CD4-positive, CD25-positive, alpha-beta regulatory T cell (primary cell): ENCODE measurements at regions not wholly inside any gene's neighbourhood (a gene's known extent, or its start where the extent isn't known, plus 50 kb on each side); places are given as distances from the start of the nearest gene placed in this dataset.

Experiments
- ATAC-seq, 2 donors: fragments of 150-1000 bp; cut with Tn5 transposase; one replicate each; pipeline ENCODE4 v1.10.0; 2021; ENCODE audit warnings: low read depth in 2 of 2, moderate number of reproducible peaks in 2 of 2, moderate library complexity in 1 of 2
- DNase-seq, 3 donors: peaks; one replicate each; pipeline versions ENCODE4 v3.0.0 to v3.0.0-alpha.2; 2012 to 2022; ENCODE audit warnings: mixed read lengths in 1 of 3
- H3K27ac ChIP-seq: one replicate; pipeline ENCODE4 v1.7.0; 2013; ENCODE audit warnings: mild to moderate bottlenecking, low read length; ENCODE audit not compliant: insufficient read depth, poor library complexity, severe bottlenecking
- H3K27me3 ChIP-seq: one replicate; pipeline ENCODE4 v1.7.0; 2013; ENCODE audit warnings: low read length; ENCODE audit not compliant: control insufficient read depth, insufficient read depth
- H3K36me3 ChIP-seq: one replicate; pipeline ENCODE4 v1.7.0; 2013; ENCODE audit warnings: mild to moderate bottlenecking, low read length, moderate library complexity; ENCODE audit not compliant: control insufficient read depth, insufficient read depth
- H3K4me1 ChIP-seq: 2 replicates; pipeline ENCODE4 v1.7.0; 2013; ENCODE audit warnings: mild to moderate bottlenecking, low read length; ENCODE audit not compliant: insufficient read depth, control insufficient read depth, poor library complexity, severe bottlenecking
- H3K4me3 ChIP-seq: one replicate; pipeline ENCODE4 v1.7.0; 2013; ENCODE audit warnings: low read depth, mild to moderate bottlenecking, low read length, moderate library complexity
- H3K9me3 ChIP-seq, 2 experiments: 1 replicate in 1 of 2; 2 replicates in 1 of 2; pipeline ENCODE4 v1.7.0; 2013; ENCODE audit warnings: low read length in 2 of 2, mild to moderate bottlenecking in 1 of 2, moderate library complexity in 1 of 2; ENCODE audit not compliant: control insufficient read depth in 2 of 2
- H3K27ac Mint-ChIP-seq, 3 donors: one replicate each; pipeline ENCODE4 v1.8.0; 2020 to 2022; ENCODE audit warnings: mild to moderate bottlenecking in 3 of 3, mixed read lengths in 3 of 3, moderate library complexity in 2 of 3
- H3K27me3 Mint-ChIP-seq: one replicate; pipeline ENCODE4 v1.8.0; 2022; ENCODE audit warnings: mild to moderate bottlenecking, mixed read lengths
- H3K36me3 Mint-ChIP-seq: one replicate; pipeline ENCODE4 v1.8.0; 2020; ENCODE audit warnings: mixed read lengths
- H3K4me1 Mint-ChIP-seq, 4 donors: one replicate each; pipeline ENCODE4 v1.8.0; 2020 to 2022; ENCODE audit warnings: mixed read lengths in 4 of 4, mild to moderate bottlenecking in 1 of 4
- H3K4me3 Mint-ChIP-seq, 4 donors: one replicate each; pipeline ENCODE4 v1.8.0; 2020 to 2022; ENCODE audit warnings: mild to moderate bottlenecking in 4 of 4, mixed read lengths in 4 of 4, moderate library complexity in 3 of 4
- H3K9me3 Mint-ChIP-seq, 7 donors: one replicate each; pipeline ENCODE4 v1.8.0; 2020 to 2022; ENCODE audit warnings: mixed read lengths in 7 of 7, mild to moderate bottlenecking in 3 of 7, moderate library complexity in 2 of 7

DNA sequence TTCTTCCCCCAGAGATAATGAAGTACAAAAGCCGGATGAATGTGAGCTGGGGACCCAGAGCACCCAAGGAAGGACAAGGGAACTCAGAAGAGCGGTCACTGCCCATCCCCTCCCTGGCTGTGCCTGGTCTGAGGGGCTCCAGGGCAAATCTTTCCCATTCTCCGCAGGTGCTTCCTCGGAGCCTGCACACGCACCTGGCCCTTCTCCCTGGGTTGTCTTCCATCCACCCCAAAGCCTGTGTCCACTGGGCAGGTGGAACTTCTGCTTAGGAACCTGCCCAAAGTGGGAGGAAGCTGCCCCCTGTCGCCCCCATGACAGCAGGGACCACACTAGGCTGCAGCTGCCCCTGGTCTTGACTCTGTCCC lies 121.0 kb upstream of the FGF3 start:
- H3K9me3 ChIP-seq: peaks cover 0 to 2% of the 10 kb centered on the region in 2 experiments
- no peak overlapping the region for H3K27ac Mint-ChIP-seq
- no peaks in the 10 kb centered on the region for H3K4me1 Mint-ChIP-seq
- no peak for ATAC-seq
- H3K4me3 Mint-ChIP-seq: no peak overlapping the region
- no peaks in the 10 kb centered on the region for H3K36me3 ChIP-seq
- peaks cover 8% of the 10 kb centered on the region for H3K27me3 Mint-ChIP-seq
- H3K9me3 Mint-ChIP-seq: peaks cover 0 to 6% (median 0%) of the 10 kb centered on the region in 7 donors
- H3K4me1 ChIP-seq: no peaks in the 10 kb centered on the region
- no peak overlapping the region for H3K27ac ChIP-seq
- H3K27me3 ChIP-seq: no peaks in the 10 kb centered on the region
- no peaks in the 10 kb centered on the region for H3K36me3 Mint-ChIP-seq
- no peak for DNase-seq
- H3K4me3 ChIP-seq: no peak overlapping the region

DNA sequence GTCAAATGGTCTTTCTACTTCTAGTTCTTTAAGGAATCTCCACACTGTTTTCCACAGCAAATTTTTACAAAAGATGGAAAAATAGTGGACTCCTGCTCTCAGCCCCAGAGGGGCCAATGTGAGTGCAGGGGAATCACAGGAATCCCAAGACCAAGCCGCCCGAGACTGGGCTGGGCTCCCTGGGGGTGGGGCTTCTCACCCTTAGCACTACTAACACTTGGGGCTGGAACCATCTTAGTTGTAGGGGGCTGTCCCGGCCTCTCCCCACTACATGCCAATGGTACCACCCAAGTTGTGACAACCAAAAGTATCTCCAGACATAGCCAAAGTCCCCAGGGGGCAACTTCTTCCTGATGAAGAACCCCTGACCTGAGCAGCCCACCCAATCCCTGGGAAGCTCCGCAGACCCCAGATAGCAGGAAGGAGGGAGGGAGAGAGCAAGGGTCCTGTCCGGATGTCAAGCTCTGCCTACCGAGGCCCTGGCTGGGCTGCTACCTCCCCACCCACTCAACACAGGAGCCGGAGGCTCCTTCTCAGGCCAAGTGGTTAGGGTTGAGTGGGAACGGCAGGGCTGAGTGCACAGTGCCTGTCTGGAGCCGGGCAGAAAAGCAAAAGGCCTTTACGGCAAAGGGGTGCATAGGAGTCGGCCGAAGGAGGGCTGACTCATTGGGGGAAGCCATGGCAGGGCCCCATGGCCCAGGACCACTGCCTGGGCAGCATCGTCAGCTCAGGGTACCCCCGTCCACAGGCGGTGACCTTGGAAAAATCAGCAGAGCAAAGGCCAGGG lies 122.5 kb upstream of the FGF3 start:
- Histone ChIP-seq H3K27ac (no peak overlapping the region), H3K9me3 (no peaks in the 10 kb centered on the region), H3K27me3 (no peaks in the 10 kb centered on the region), H3K4me3 (no peak overlapping the region), H3K4me1 (no peaks in the 10 kb centered on the region), H3K36me3 (no peaks in the 10 kb centered on the region)
- Mint-ChIP-seq H3K36me3 (no peaks in the 10 kb centered on the region), H3K9me3 (no peaks in the 10 kb centered on the region), H3K27me3 (peaks cover 8% of the 10 kb centered on the region), H3K4me3 (no peak overlapping the region), H3K4me1 (no peaks in the 10 kb centered on the region), H3K27ac (peak overlapping the region in 1 of 3 donors; percentile 35)
- DNase-seq (no peak), ATAC-seq (no peak)

DNA sequence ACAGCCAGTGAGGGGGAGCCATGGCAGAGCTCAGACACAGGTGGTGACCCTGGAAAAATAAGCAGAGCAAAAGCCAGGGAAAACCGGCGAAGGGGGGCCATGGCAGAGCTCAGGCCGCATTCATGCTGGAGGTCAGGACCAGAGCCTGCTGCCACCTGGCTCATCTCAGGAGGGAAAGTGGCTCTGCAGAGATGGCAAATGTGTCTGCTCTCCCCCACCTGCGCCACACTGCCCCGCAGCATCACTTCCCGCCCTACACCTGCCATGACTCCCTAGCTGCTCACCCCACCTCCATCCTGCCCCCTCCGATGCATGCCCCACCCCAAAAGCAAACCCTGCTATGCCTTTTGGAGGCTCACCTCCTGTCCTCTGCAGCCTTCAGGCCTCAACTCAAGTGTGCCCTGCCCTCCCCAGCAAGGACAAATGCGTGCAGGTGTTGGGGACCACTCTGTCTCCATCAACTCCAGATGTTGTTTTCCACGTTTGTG lies 123.2 kb upstream of the FGF3 start:
- H3K4me1 Mint-ChIP-seq: no peaks in the 10 kb centered on the region
- no peaks in the 10 kb centered on the region for H3K9me3 ChIP-seq
- H3K4me3 Mint-ChIP-seq: no peak overlapping the region
- H3K4me1 ChIP-seq: no peaks in the 10 kb centered on the region
- H3K27ac ChIP-seq: no peak overlapping the region
- no peaks in the 10 kb centered on the region for H3K36me3 Mint-ChIP-seq
- H3K4me3 ChIP-seq: no peak overlapping the region
- H3K27me3 ChIP-seq: no peaks in the 10 kb centered on the region
- no peaks in the 10 kb centered on the region for H3K9me3 Mint-ChIP-seq
- DNase-seq (no peak), ATAC-seq (no peak)
- H3K27me3 Mint-ChIP-seq: peaks cover 8% of the 10 kb centered on the region
- H3K27ac Mint-ChIP-seq: no peak overlapping the region
- H3K36me3 ChIP-seq: no peaks in the 10 kb centered on the region

DNA sequence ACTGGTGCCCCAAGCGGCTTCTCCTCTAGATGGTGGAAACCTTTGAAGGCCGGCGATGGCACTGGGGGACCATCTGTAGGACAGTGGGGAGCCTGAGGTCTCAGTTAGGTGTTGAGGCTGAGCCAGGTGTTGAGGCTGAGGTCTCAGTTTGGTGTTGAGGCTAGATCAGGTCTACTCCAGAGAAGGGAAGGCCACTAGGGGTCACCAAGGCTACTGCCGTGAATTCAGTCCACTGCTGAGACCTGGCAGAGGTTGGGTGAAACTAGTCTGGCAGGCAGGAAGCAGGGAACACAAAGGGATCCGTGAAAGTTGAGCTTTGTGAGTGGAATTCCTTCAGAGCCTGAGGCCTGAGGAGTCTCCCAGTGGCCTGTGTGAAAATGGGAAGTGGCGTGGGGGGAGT lies 123.8 kb upstream of the FGF3 start:
- no peak overlapping the region for H3K4me3 ChIP-seq
- no peaks in the 10 kb centered on the region for H3K27me3 ChIP-seq
- H3K36me3 ChIP-seq: no peaks in the 10 kb centered on the region
- Mint-ChIP-seq H3K4me3 (no peak overlapping the region), H3K4me1 (no peaks in the 10 kb centered on the region), H3K36me3 (no peaks in the 10 kb centered on the region), H3K27me3 (peaks cover 8% of the 10 kb centered on the region), H3K27ac (peak overlapping the region in 1 of 3 donors; percentile 14), H3K9me3 (no peaks in the 10 kb centered on the region)
- H3K9me3 ChIP-seq: no peaks in the 10 kb centered on the region
- no peak for DNase-seq
- no peaks in the 10 kb centered on the region for H3K4me1 ChIP-seq
- ATAC-seq: no peak
- no peak overlapping the region for H3K27ac ChIP-seq

DNA sequence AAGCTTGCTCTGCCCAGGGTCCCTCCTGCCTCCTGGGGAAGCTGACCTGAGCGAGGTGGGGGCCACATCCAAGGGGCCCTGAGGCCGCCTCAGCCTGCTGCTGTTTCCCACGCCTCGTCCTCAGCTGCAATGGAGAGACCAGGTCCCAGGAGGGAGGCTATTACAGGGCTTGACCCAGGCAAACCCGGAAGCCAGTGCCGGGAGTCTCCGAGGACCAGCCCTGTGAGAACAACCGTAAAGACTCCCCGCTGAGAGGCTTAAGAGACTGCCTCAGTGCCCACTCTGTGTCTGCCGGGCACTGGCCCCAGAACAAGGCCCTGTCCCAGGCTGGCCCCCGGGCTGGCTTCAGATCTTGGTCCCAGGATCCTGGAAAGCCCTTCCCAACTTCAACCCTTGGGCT lies 124.3 kb upstream of the FGF3 start:
- H3K9me3 Mint-ChIP-seq: no peaks in the 10 kb centered on the region
- DNase-seq (no peak), ATAC-seq (no peak)
- no peaks in the 10 kb centered on the region for H3K4me1 Mint-ChIP-seq
- Histone ChIP-seq H3K9me3 (no peaks in the 10 kb centered on the region), H3K36me3 (no peaks in the 10 kb centered on the region), H3K27ac (no peak overlapping the region), H3K27me3 (no peaks in the 10 kb centered on the region), H3K4me3 (no peak overlapping the region), H3K4me1 (no peaks in the 10 kb centered on the region)
- peaks cover 8% of the 10 kb centered on the region for H3K27me3 Mint-ChIP-seq
- H3K36me3 Mint-ChIP-seq: no peaks in the 10 kb centered on the region
- H3K27ac Mint-ChIP-seq: no peak overlapping the region
- no peak overlapping the region for H3K4me3 Mint-ChIP-seq

DNA sequence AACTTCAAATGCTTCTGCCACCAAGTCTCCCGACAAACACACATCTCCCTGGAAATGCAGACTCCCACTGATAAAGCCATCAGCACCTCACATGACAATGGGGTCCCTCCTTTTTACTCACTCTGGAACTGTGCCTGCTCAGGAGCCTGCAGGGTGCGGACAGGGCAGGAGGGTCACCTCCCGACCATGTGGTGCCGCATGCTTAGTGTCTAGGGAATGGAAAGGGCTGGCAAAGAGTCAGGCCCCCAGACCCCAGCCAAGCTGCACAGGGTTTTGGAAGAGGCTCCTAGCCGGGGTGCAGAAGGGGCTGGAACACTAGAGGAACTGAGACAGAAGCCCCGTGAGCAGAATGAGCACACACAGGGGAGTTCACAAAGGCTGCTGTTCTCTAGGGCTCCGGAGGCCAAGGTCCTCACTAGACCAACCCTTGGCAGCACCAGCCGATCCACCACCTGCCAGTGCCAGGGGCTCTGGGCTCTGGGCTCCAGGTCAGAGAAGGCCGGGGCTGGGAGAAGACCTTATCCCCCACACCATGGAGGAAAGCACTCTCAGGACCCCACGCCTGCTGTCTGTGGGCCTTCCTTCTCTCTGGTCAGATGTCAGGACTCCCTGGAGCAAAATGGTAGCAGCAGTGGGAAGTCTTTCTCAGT lies 125.1 kb upstream of the FGF3 start:
- Mint-ChIP-seq H3K36me3 (no peaks in the 10 kb centered on the region), H3K4me3 (no peak overlapping the region), H3K4me1 (no peaks in the 10 kb centered on the region), H3K27me3 (peaks cover 8% of the 10 kb centered on the region), H3K9me3 (no peaks in the 10 kb centered on the region), H3K27ac (no peak overlapping the region)
- DNase-seq (no peak), ATAC-seq (no peak)
- Histone ChIP-seq H3K4me1 (no peaks in the 10 kb centered on the region), H3K9me3 (no peaks in the 10 kb centered on the region), H3K27me3 (no peaks in the 10 kb centered on the region), H3K4me3 (no peak overlapping the region), H3K27ac (no peak overlapping the region), H3K36me3 (no peaks in the 10 kb centered on the region)

DNA sequence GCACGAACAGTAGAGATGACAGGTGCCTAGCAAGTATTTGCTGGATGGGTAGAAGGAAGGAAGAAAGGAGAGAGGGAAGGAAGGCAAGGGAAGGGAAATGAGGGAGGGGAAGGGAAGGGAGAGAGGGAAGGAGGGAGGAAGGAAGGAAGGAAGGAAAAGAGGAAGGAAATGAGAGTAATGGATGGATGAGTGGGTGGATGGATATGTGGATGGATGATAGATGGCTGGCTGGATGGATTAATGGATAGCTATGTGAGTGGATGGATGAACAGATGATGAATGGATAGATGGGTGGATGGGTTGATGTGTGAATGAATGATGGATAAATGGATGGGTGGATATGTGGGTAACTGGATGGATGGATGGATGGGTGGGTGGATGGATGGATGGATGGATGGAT lies 125.9 kb upstream of the FGF3 start:
- Mint-ChIP-seq H3K27me3 (peaks cover 8% of the 10 kb centered on the region), H3K4me3 (no peak overlapping the region), H3K27ac (no peak overlapping the region), H3K9me3 (no peaks in the 10 kb centered on the region), H3K36me3 (no peaks in the 10 kb centered on the region), H3K4me1 (no peaks in the 10 kb centered on the region)
- Histone ChIP-seq H3K4me1 (no peaks in the 10 kb centered on the region), H3K36me3 (no peaks in the 10 kb centered on the region), H3K27ac (no peak overlapping the region), H3K4me3 (no peak overlapping the region), H3K9me3 (peaks cover 0 to 3% of the 10 kb centered on the region in 2 experiments), H3K27me3 (no peaks in the 10 kb centered on the region)
- no peak for DNase-seq
- ATAC-seq: no peak
